MCF 10A (cell line): ENCODE measurements at regions not wholly inside any gene's neighbourhood (a gene's known extent, or its start where the extent isn't known, plus 50 kb on each side); places are given as distances from the start of the nearest gene placed in this dataset.

Experiments used
- BruUV-seq: library from RNA; stranded (reverse); fragments of 400-500 nt; replicated peaks from 2 replicates; lab custom pipeline; 2021; lab: Mats Ljungman, UMichigan
- CTCF ChIA-PET: fragments of 300-600 bp; sonication (Branson Sonifier 250); formaldehyde crosslinking; extraction: SDS; loops from one replicate; lab custom pipeline; 2021; ENCODE audit warnings: antibody characterized with exemption, inconsistent platforms; lab: Yijun Ruan, JAX
- POLR2A ChIA-PET: fragments of 300-600, 350-650 bp; sonication (Branson Sonifier 250); formaldehyde crosslinking; extraction: SDS; loops from one replicate; lab custom pipeline; 2020; ENCODE audit warnings: antibody characterized with exemption, inconsistent platforms; lab: Yijun Ruan, JAX
- DNase-seq: peaks from one replicate; pipeline ENCODE4 v3.0.0-alpha.2; 2018; ENCODE audit not compliant: unreplicated experiment
- H3K27ac Mint-ChIP-seq: one replicate; pipeline ENCODE4 v1.8.0; 2022; ENCODE audit warnings: mild to moderate bottlenecking, low read depth, mixed read lengths; ENCODE audit not compliant: unreplicated experiment
- H3K27me3 Mint-ChIP-seq: one replicate; pipeline ENCODE4 v1.8.0; 2022; ENCODE audit warnings: mixed read lengths; ENCODE audit not compliant: insufficient read depth, unreplicated experiment
- H3K36me3 Mint-ChIP-seq: one replicate; pipeline ENCODE4 v1.8.0; 2022; ENCODE audit warnings: mild to moderate bottlenecking, moderate library complexity, mixed read lengths; ENCODE audit not compliant: insufficient read depth, unreplicated experiment
- H3K4me1 Mint-ChIP-seq: one replicate; pipeline ENCODE4 v1.8.0; 2022; ENCODE audit warnings: mixed read lengths; ENCODE audit not compliant: insufficient read depth, unreplicated experiment
- H3K4me3 Mint-ChIP-seq: one replicate; pipeline ENCODE4 v1.8.0; 2022; ENCODE audit warnings: mild to moderate bottlenecking, moderate library complexity, mixed read lengths; ENCODE audit not compliant: unreplicated experiment
- H3K9me3 Mint-ChIP-seq: one replicate; pipeline ENCODE4 v1.8.0; 2022; ENCODE audit warnings: mixed read lengths; ENCODE audit not compliant: unreplicated experiment
- CTCF ChIP-seq: fragments of 200-600 bp; IDR thresholded peaks from one replicate; pipeline ENCODE4 v1.8.0; 2022; ENCODE audit warnings: antibody characterized with exemption, mild to moderate bottlenecking; ENCODE audit not compliant: unreplicated experiment
- intact Hi-C: fragments of 100-400 bp; cut with micrococcal nuclease; formaldehyde crosslinking; loops from 2 replicates; pipeline ENCODE4 v1.14.1; 2022

DNA sequence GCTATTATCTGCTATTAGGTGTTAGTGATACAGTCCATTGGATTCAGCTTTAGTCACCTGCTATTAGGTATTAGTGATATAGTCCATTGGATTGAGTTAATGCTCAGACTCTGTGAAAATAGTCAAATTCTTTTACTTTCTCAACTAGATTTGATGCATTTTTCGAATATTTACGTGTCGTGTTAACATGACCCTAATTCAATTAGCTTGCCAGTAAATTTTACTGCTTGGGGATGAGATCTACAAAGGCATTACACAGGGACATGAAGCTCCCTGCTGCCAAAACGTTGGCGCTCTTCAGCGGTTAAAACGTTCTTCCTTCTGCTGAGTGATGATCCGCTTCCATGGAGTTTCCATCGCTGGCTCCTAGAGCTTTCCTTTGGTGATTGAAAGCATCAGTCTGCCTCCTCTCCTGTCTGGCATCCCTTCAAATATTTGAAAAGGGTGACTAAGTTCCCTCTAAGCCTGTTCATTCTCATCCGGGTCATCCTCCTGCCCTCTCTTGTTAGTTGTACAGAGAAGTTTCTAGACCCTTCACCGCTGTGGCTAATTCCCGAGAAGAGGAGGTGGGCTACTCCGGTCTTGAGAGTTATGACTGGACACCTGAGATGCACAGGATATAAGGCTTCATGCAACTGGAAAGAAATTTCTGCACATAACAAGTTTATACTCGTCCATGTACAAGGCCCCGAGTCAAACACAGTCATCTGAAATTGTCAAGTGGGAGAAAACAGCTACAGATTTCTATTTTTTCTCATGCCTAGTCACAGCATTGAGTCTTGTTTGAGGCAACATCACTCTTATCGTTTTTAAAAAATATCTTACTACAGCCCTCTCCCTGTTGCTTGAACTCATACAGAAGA lies 254.0 kb downstream of the KLF6 start:
- no peaks in the 10 kb centered on the region for H3K36me3 Mint-ChIP-seq
- BruUV-seq = no TSS peak
- intact Hi-C loops = no loop called here
- no peaks in the 10 kb centered on the region for H3K27me3 Mint-ChIP-seq
- TF ChIP-seq CTCF = no peak
- ChIA-PET CTCF (interaction anchor here (0.8 to 1.2 kb wide), 2 partner anchors 15 to 36 kb away, joined by 3 to 4 read pairs; no protein-coding TSS in a partner anchor), POLR2A (interaction anchor here (0.8 to 0.9 kb wide), 2 partner anchors 62 to 63 kb away, joined by 3 read pairs; no protein-coding TSS in a partner anchor)
- H3K9me3 Mint-ChIP-seq = no peaks in the 10 kb centered on the region
- no peak for DNase-seq
- H3K4me1 Mint-ChIP-seq = peaks cover 27% of the 10 kb centered on the region
- no peak overlapping the region for H3K27ac Mint-ChIP-seq
- H3K4me3 Mint-ChIP-seq = no peak overlapping the region

GRCh38 chr10:3530346-3530745 lies 254.7 kb downstream of the KLF6 start:
- peaks cover 34% of the 10 kb centered on the region for H3K4me1 Mint-ChIP-seq
- CTCF ChIA-PET = interaction anchor here (1.2 kb wide), 1 partner anchor 36 kb away, joined by 3 read pairs; no protein-coding TSS in a partner anchor
- no peak for TF ChIP-seq CTCF
- POLR2A ChIA-PET = interaction anchor here (0.8 to 1.4 kb wide), 3 partner anchors 61 to 106 kb away, joined by 3 to 5 read pairs (median 3); no protein-coding TSS in a partner anchor
- DNase-seq = no peak
- no peak overlapping the region for H3K27ac Mint-ChIP-seq
- intact Hi-C loops = no loop called here
- no TSS peak for BruUV-seq
- H3K36me3 Mint-ChIP-seq = no peaks in the 10 kb centered on the region
- H3K4me3 Mint-ChIP-seq = no peak overlapping the region
- no peaks in the 10 kb centered on the region for H3K27me3 Mint-ChIP-seq
- no peaks in the 10 kb centered on the region for H3K9me3 Mint-ChIP-seq

DNA sequence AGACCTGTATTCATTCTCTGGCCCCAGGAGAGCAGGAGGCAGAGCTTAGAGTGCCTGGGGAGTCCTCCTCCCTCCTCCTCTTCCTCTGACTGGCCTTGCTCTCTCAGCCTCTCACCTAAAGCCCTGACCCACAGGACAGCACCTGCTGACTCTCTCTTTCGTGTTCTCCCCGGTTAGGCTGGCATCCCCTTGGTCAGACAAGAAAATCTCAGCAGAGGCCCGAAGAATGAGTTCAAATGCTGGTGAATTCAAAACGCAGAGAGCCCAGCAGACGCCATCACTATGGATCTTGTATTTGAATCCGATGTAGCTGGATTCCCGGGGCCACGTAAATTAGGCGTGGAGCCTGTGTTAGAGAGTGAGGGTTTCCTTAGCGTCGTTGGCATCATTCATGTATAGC lies 255.3 kb downstream of the KLF6 start:
- Mint-ChIP-seq H3K4me3 (no peak overlapping the region), H3K27ac (no peak overlapping the region), H3K36me3 (no peaks in the 10 kb centered on the region), H3K27me3 (no peaks in the 10 kb centered on the region), H3K9me3 (no peaks in the 10 kb centered on the region), H3K4me1 (peaks cover 35% of the 10 kb centered on the region)
- ChIA-PET CTCF (interaction anchor here (1.2 kb wide), 1 partner anchor 35 kb away, joined by 3 read pairs; no protein-coding TSS in a partner anchor), POLR2A (interaction anchor here (1.4 kb wide), 1 partner anchor 107 kb away, joined by 5 read pairs; no protein-coding TSS in a partner anchor)
- no peak for DNase-seq
- intact Hi-C loops = loop anchor here (5.0 kb wide), 1 partner anchor 62 kb away; no protein-coding TSS in a partner anchor
- TF ChIP-seq CTCF = no peak
- BruUV-seq = no TSS peak

DNA sequence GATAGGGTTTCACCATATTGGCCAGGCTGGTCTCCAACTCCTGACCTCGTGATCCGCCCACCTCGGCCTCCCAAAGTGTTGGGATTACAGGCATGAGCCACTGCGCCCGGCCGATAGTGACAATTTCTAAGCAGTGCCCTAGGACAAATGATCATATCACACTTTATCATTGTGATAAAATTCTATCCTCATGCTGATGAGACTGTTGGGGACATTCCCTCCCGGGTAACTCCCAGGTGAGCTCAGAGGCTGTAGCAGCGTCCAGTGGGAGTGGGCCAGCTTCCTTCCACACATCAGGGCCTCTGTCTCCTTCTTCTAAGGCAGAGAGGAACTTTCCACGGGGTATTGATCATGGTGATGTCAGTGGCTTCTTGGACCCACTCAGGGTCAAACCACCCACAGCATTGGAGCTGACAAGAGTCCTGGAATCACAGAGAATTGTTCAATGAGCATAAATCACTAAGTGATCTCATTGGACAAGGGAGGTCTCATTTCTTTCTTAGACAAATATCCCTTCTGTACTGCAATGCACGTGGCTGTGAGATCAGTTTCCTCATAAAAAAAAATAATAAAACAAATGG lies 256.1 kb downstream of the KLF6 start:
- ChIA-PET POLR2A (interaction anchor here (1.4 kb wide), 1 partner anchor 107 kb away, joined by 5 read pairs; no protein-coding TSS in a partner anchor), CTCF (no interaction called here)
- intact Hi-C loops = loop anchor here (5.0 kb wide), 1 partner anchor 62 kb away; no protein-coding TSS in a partner anchor
- Mint-ChIP-seq H3K27ac (no peak overlapping the region), H3K36me3 (no peaks in the 10 kb centered on the region), H3K9me3 (no peaks in the 10 kb centered on the region), H3K4me3 (no peak overlapping the region), H3K4me1 (peaks cover 32% of the 10 kb centered on the region), H3K27me3 (no peaks in the 10 kb centered on the region)
- DNase-seq = no peak
- no peak for TF ChIP-seq CTCF
- no TSS peak for BruUV-seq
